B cell (primary cell): ENCODE measurements at regions not wholly inside any gene's neighbourhood (a gene's known extent, or its start where the extent isn't known, plus 50 kb on each side); places are given as distances from the start of the nearest gene placed in this dataset.

Experiments
- ATAC-seq: fragments of 200-7000 bp; cut with Tn5 transposase; one replicate; pipeline ENCODE4 v1.10.0; 2021; ENCODE audit warnings: low read depth, mild to moderate bottlenecking, moderate number of reproducible peaks, moderate library complexity
- CTCF ChIA-PET: fragments of 350-600 bp; sonication (Branson Sonifier 250); formaldehyde crosslinking; loops from one replicate; lab custom pipeline; 2021; ENCODE audit warnings: antibody characterized with exemption, inconsistent platforms; lab: Charles Lee
- POLR2A ChIA-PET: fragments of 350-600 bp; sonication (Branson Sonifier 250); formaldehyde crosslinking; loops from one replicate; lab custom pipeline; 2021; ENCODE audit warnings: antibody characterized with exemption; lab: Charles Lee
- DNase-seq: peaks from one replicate; pipeline ENCODE4 v3.0.0; 2013
- H2AFZ ChIP-seq: 2 replicates; pipeline ENCODE4 v1.6.1; 2012; ENCODE audit warnings: mild to moderate bottlenecking, low read depth, low read length; ENCODE audit not compliant: insufficient read depth, poor library complexity, severe bottlenecking
- H3K27ac ChIP-seq, 2 donors: 1 replicate in 1 of 2; 2 replicates in 1 of 2; pipeline ENCODE4 v1.5.1; 2012 to 2013; ENCODE audit warnings: low read length in 2 of 2, mild to moderate bottlenecking in 2 of 2, moderate library complexity in 1 of 2
- H3K27me3 ChIP-seq, 4 experiments: fragments of 200-600 bp in 1 of 4; sonication (generic) in 1 of 4; replicated peaks in 1 of 4; 1 replicate in 2 of 4; 2 replicates in 2 of 4; pipeline versions ENCODE4 v1.6.1 to v1.7.0; 2013 to 2016; ENCODE audit warnings: low read length in 3 of 4, mild to moderate bottlenecking in 2 of 4, mixed read lengths in 1 of 4, moderate library complexity in 1 of 4; ENCODE audit not compliant: insufficient read depth in 4 of 4, control insufficient read depth in 3 of 4; ENCODE audit errors: control extremely low read depth in 1 of 4
- H3K36me3 ChIP-seq, 2 experiments: replicated peaks in 1 of 2; 1 replicate in 1 of 2; 2 replicates in 1 of 2; pipeline versions ENCODE4 v1.6.1 to v1.7.1; 2013; ENCODE audit warnings: low read length in 1 of 2; ENCODE audit not compliant: insufficient read depth in 2 of 2, control insufficient read depth in 1 of 2; ENCODE audit errors: control extremely low read depth in 1 of 2, extremely low read depth in 1 of 2
- H3K4me1 ChIP-seq, 2 donors: fragments of 200-600 bp in 1 of 2; sonication (generic) in 1 of 2; 1 replicate in 1 of 2; 2 replicates in 1 of 2; pipeline versions ENCODE4 v1.5.1 to v1.6.1; 2013 to 2017; ENCODE audit warnings: low read length in 2 of 2; ENCODE audit not compliant: control insufficient read depth in 2 of 2, insufficient read depth in 2 of 2
- H3K4me2 ChIP-seq: replicated peaks from 2 replicates; pipeline ENCODE3; 2012; ENCODE audit warnings: mild to moderate bottlenecking, low read depth, low read length; ENCODE audit not compliant: poor library complexity, severe bottlenecking
- H3K4me3 ChIP-seq, 5 experiments: fragments of 200-600 bp in 1 of 5; sonication (generic) in 1 of 5; 1 replicate in 3 of 5; 2 replicates in 2 of 5; pipeline versions ENCODE4 v1.5.1 to v1.7.0; 2011 to 2016; ENCODE audit warnings: low read length in 4 of 5, mild to moderate bottlenecking in 4 of 5, low read depth in 2 of 5, control low read depth in 1 of 5, moderate library complexity in 1 of 5; ENCODE audit not compliant: insufficient read depth in 1 of 5; ENCODE audit errors: control extremely low read depth in 1 of 5, extremely low read depth in 1 of 5
- H3K79me2 ChIP-seq: fragments of 200-600 bp; sonication (generic); one replicate; pipeline ENCODE4 v1.6.0; 2016; ENCODE audit warnings: low read length; ENCODE audit not compliant: control insufficient read depth, insufficient read depth
- H3K9ac ChIP-seq: fragments of 200-600 bp; sonication (generic); 2 replicates; pipeline ENCODE4 v1.6.1; 2017; ENCODE audit warnings: mild to moderate bottlenecking, low read length, moderate library complexity
- H3K9me3 ChIP-seq, 3 donors: one replicate each; pipeline versions ENCODE4 v1.6.1 to v1.7.1; 2013; ENCODE audit warnings: low read length in 2 of 3; ENCODE audit not compliant: control insufficient read depth in 2 of 3, insufficient read depth in 1 of 3; ENCODE audit errors: control extremely low read depth in 1 of 3
- H4K20me1 ChIP-seq: 2 replicates; pipeline ENCODE4 v1.6.0; 2012; ENCODE audit warnings: mild to moderate bottlenecking, low read length; ENCODE audit not compliant: insufficient read depth, control insufficient read depth, poor library complexity, severe bottlenecking
- H3K27ac Mint-ChIP-seq: one replicate; pipeline ENCODE4 v1.8.0; 2021; ENCODE audit warnings: mixed read lengths
- H3K27me3 Mint-ChIP-seq: one replicate; pipeline ENCODE4 v1.8.0; 2021; ENCODE audit warnings: mixed read lengths
- H3K4me1 Mint-ChIP-seq: one replicate; pipeline ENCODE4 v1.8.0; 2021; ENCODE audit warnings: mixed read lengths
- H3K4me3 Mint-ChIP-seq: one replicate; pipeline ENCODE4 v1.8.0; 2021; ENCODE audit warnings: mixed read lengths
- H3K9me3 Mint-ChIP-seq: one replicate; pipeline ENCODE4 v1.8.0; 2022; ENCODE audit warnings: mixed read lengths; ENCODE audit not compliant: insufficient read depth
- EZH2 ChIP-seq: IDR thresholded peaks from 2 replicates; pipeline ENCODE4 v1.6.1; 2012; ENCODE audit warnings: borderline replicate concordance, low read depth, mild to moderate bottlenecking, moderate library complexity, low read length; ENCODE audit not compliant: insufficient read depth, poor library complexity, severe bottlenecking
- WGBS: methylation state at CpG from one replicate; pipeline ENCODE4 v1.1.5; 2013; ENCODE audit warnings: missing lambda C conversion rate; ENCODE audit not compliant: insufficient coverage; 5-methylcytosine and 5-hydroxymethylcytosine counted together
- intact Hi-C: fragments of 100-400 bp; cut with micrococcal nuclease; formaldehyde crosslinking; loops from one replicate; pipeline ENCODE4 v1.10.0; 2022
- TF ChIP-seq, protein P1 (sequence below): fragments of 200-600 bp; IDR thresholded peaks from one replicate; pipeline ENCODE4 v1.8.0; 2022; ENCODE audit warnings: antibody characterized with exemption, mild to moderate bottlenecking

GRCh38 chr1:229118477-229119061 is 152.3 kb upstream of the RAB4A start:
- CTCF ChIA-PET = no interaction called here

GRCh38 chr1:229119161-229119560 is 151.8 kb upstream of the RAB4A start:
- peaks cover 0 to 16% (median 0%) of the 10 kb centered on the region in 3 donors for H3K9me3 ChIP-seq
- 85% methylated on average over 5 of the region's 6 CpGs for WGBS
- peaks cover 0 to 3% of the 10 kb centered on the region in 2 donors for H3K4me1 ChIP-seq
- H3K9ac ChIP-seq = no peak overlapping the region
- no peak overlapping the region for H3K27ac Mint-ChIP-seq
- H3K27me3 Mint-ChIP-seq = peaks cover 12% of the 10 kb centered on the region
- H3K4me1 Mint-ChIP-seq = no peaks in the 10 kb centered on the region
- H2AFZ ChIP-seq = no peak overlapping the region
- POLR2A ChIA-PET = no interaction called here
- ATAC-seq (no peak), DNase-seq (no peak)
- no peak overlapping the region for H3K4me2 ChIP-seq
- H4K20me1 ChIP-seq = no peaks in the 10 kb centered on the region
- H3K27me3 ChIP-seq = no peaks in the 10 kb centered on the region
- H3K36me3 ChIP-seq = no peaks in the 10 kb centered on the region
- no peaks in the 10 kb centered on the region for H3K79me2 ChIP-seq
- TF ChIP-seq, protein P1, sequence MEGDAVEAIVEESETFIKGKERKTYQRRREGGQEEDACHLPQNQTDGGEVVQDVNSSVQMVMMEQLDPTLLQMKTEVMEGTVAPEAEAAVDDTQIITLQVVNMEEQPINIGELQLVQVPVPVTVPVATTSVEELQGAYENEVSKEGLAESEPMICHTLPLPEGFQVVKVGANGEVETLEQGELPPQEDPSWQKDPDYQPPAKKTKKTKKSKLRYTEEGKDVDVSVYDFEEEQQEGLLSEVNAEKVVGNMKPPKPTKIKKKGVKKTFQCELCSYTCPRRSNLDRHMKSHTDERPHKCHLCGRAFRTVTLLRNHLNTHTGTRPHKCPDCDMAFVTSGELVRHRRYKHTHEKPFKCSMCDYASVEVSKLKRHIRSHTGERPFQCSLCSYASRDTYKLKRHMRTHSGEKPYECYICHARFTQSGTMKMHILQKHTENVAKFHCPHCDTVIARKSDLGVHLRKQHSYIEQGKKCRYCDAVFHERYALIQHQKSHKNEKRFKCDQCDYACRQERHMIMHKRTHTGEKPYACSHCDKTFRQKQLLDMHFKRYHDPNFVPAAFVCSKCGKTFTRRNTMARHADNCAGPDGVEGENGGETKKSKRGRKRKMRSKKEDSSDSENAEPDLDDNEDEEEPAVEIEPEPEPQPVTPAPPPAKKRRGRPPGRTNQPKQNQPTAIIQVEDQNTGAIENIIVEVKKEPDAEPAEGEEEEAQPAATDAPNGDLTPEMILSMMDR = no peak
- no peak for TF ChIP-seq EZH2
- peaks cover 3% of the 10 kb centered on the region for H3K9me3 Mint-ChIP-seq
- H3K4me3 Mint-ChIP-seq = no peak overlapping the region
- no peak overlapping the region for H3K4me3 ChIP-seq
- CTCF ChIA-PET = no interaction called here
- no peak overlapping the region for H3K27ac ChIP-seq
- intact Hi-C loops = no loop called here

More at GRCh38 chr1:229118477-229119061, 152.3 kb upstream of the RAB4A start:
- peaks cover 3% of the 10 kb centered on the region for H3K9me3 Mint-ChIP-seq
- TF ChIP-seq, protein P1 = no peak
- no peak for TF ChIP-seq EZH2
- 93% methylated on average over 1 of the region's 3 CpGs for WGBS
- no peaks in the 10 kb centered on the region for H3K79me2 ChIP-seq
- H3K27me3 ChIP-seq = no peaks in the 10 kb centered on the region
- H3K27me3 Mint-ChIP-seq = peaks cover 16% of the 10 kb centered on the region
- no peak overlapping the region for H3K27ac Mint-ChIP-seq
- H3K4me1 ChIP-seq = peaks cover 0 to 3% of the 10 kb centered on the region in 2 donors
- POLR2A ChIA-PET = no interaction called here
- H3K9me3 ChIP-seq = peaks cover 0 to 16% (median 0%) of the 10 kb centered on the region in 3 donors
- H2AFZ ChIP-seq = no peak overlapping the region
- H3K4me3 ChIP-seq = no peak overlapping the region
- intact Hi-C loops = no loop called here
- no peak overlapping the region for H3K27ac ChIP-seq
- H3K36me3 ChIP-seq = no peaks in the 10 kb centered on the region
- H3K4me1 Mint-ChIP-seq = no peaks in the 10 kb centered on the region
- H3K4me3 Mint-ChIP-seq = no peak overlapping the region
- DNase-seq (no peak), ATAC-seq (no peak)
- H4K20me1 ChIP-seq = no peaks in the 10 kb centered on the region
- no peak overlapping the region for H3K4me2 ChIP-seq
- H3K9ac ChIP-seq = no peak overlapping the region
